Mesendoderm (in vitro differentiated cells): ENCODE measurements at regions not wholly inside any gene's neighbourhood (a gene's known extent, or its start where the extent isn't known, plus 50 kb on each side); places are given as distances from the start of the nearest gene placed in this dataset.

Experiments
- DNase-seq: peaks from one replicate; pipeline ENCODE4 v3.0.0; 2013
- H2AK5ac ChIP-seq: 2 replicates; pipeline ENCODE4 v1.6.1; 2013; ENCODE audit warnings: low read length, inconsistent platforms
- H2BK120ac ChIP-seq: 2 replicates; pipeline ENCODE4 v1.6.1; 2013; ENCODE audit warnings: low read depth, mild to moderate bottlenecking, low read length, moderate library complexity, mixed read lengths
- H2BK15ac ChIP-seq: replicated peaks from 2 replicates; pipeline ENCODE4 v1.6.1; 2013; ENCODE audit warnings: low read depth, mild to moderate bottlenecking, moderate library complexity
- H2BK5ac ChIP-seq: 2 replicates; pipeline ENCODE4 v1.6.1; 2013; ENCODE audit warnings: low read length, inconsistent platforms
- H3K18ac ChIP-seq: 2 replicates; pipeline ENCODE4 v1.6.1; 2013; ENCODE audit warnings: mild to moderate bottlenecking, low read length, mixed read lengths
- H3K23ac ChIP-seq: one replicate; pipeline ENCODE4 v1.6.1; 2013; ENCODE audit warnings: low read length
- H3K27ac ChIP-seq: 2 replicates; pipeline ENCODE4 v1.5.1; 2013; ENCODE audit warnings: low read depth, mild to moderate bottlenecking, inconsistent platforms, low read length, moderate library complexity
- H3K27me3 ChIP-seq: 2 replicates; pipeline ENCODE4 v1.6.1; 2013; ENCODE audit warnings: low read length, control low read depth, mild to moderate bottlenecking, inconsistent platforms; ENCODE audit not compliant: insufficient read depth, poor library complexity
- H3K36me3 ChIP-seq: 2 replicates; pipeline ENCODE4 v1.6.1; 2013; ENCODE audit warnings: low read length, inconsistent platforms; ENCODE audit not compliant: control insufficient read depth, insufficient read depth
- H3K4ac ChIP-seq: one replicate; pipeline ENCODE4 v1.6.1; 2013; ENCODE audit warnings: low read depth, mild to moderate bottlenecking, low read length, moderate library complexity
- H3K4me1 ChIP-seq: 2 replicates; pipeline ENCODE4 v1.6.1; 2013; ENCODE audit warnings: low read depth, low read length, inconsistent platforms; ENCODE audit not compliant: control insufficient read depth
- H3K4me2 ChIP-seq: 2 replicates; pipeline ENCODE4 v1.6.1; 2013; ENCODE audit warnings: low read length
- H3K4me3 ChIP-seq: 2 replicates; pipeline ENCODE4 v1.5.1; 2013; ENCODE audit warnings: mild to moderate bottlenecking, low read length
- H3K56ac ChIP-seq: one replicate; pipeline ENCODE4 v1.6.1; 2013; ENCODE audit warnings: low read length
- H3K79me1 ChIP-seq: 2 replicates; pipeline ENCODE4 v1.6.1; 2013; ENCODE audit warnings: low read length, inconsistent platforms
- H3K79me2 ChIP-seq: 2 replicates; pipeline ENCODE4 v1.6.1; 2013; ENCODE audit warnings: mild to moderate bottlenecking, low read length; ENCODE audit not compliant: control insufficient read depth, insufficient read depth
- H3K9ac ChIP-seq: 2 replicates; pipeline ENCODE4 v1.6.1; 2013; ENCODE audit warnings: low read length, inconsistent platforms
- H4K5ac ChIP-seq: one replicate; pipeline ENCODE4 v1.6.1; 2013; ENCODE audit warnings: low read length
- H4K8ac ChIP-seq: one replicate; pipeline ENCODE4 v1.6.1; 2013; ENCODE audit warnings: low read depth, mild to moderate bottlenecking, control low read depth, low read length, moderate library complexity
- WGBS: extraction: QIAGEN DNeasy Blood & Tissue Kit; methylation state at CpG from one replicate; pipeline ENCODE4 v1.1.7; 2013; ENCODE audit warnings: low lambda C conversion rate, missing lambda C conversion rate; ENCODE audit not compliant: insufficient coverage; ENCODE audit errors: extremely low coverage; 5-methylcytosine and 5-hydroxymethylcytosine counted together

DNA sequence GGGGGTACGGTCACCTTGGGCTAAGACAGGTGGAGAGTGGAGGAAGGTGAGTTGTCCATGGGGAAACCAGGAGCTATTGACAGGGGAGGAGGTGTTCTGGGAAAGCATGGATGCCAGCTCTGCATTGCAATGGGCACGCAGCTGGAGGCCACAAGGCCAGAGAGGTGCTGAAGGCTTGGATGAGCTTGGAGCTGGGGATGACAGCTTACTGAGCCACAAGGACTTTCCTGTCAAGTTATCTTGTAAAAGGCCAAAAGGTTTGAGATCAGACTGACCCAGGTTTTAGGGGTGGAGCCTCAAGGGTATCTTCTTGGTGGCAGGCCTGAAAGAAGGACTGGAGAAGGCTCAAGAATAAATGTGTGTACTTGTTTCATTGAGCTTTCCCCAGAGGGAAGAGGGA lies 115.2 kb downstream of the ASB7 start:
- Histone ChIP-seq H3K4me3 (no peak overlapping the region), H3K27me3 (no peaks in the 10 kb centered on the region), H2AK5ac (no peak overlapping the region), H3K4me1 (peaks cover 2% of the 10 kb centered on the region), H4K8ac (no peak overlapping the region), H3K36me3 (no peaks in the 10 kb centered on the region), H3K56ac (no peak overlapping the region), H3K23ac (no peak overlapping the region), H3K79me1 (no peaks in the 10 kb centered on the region), H3K79me2 (no peaks in the 10 kb centered on the region), H3K4me2 (no peak overlapping the region), H3K4ac (no peak overlapping the region), H2BK15ac (no peak overlapping the region), H2BK120ac (no peak overlapping the region), H3K9ac (no peak overlapping the region), H3K18ac (no peak overlapping the region), H4K5ac (no peak overlapping the region), H2BK5ac (no peak overlapping the region), H3K27ac (no peak overlapping the region)
- no CpG with 5 or more reads among the region's 2 CpGs for WGBS
- DNase-seq: no peak

DNA sequence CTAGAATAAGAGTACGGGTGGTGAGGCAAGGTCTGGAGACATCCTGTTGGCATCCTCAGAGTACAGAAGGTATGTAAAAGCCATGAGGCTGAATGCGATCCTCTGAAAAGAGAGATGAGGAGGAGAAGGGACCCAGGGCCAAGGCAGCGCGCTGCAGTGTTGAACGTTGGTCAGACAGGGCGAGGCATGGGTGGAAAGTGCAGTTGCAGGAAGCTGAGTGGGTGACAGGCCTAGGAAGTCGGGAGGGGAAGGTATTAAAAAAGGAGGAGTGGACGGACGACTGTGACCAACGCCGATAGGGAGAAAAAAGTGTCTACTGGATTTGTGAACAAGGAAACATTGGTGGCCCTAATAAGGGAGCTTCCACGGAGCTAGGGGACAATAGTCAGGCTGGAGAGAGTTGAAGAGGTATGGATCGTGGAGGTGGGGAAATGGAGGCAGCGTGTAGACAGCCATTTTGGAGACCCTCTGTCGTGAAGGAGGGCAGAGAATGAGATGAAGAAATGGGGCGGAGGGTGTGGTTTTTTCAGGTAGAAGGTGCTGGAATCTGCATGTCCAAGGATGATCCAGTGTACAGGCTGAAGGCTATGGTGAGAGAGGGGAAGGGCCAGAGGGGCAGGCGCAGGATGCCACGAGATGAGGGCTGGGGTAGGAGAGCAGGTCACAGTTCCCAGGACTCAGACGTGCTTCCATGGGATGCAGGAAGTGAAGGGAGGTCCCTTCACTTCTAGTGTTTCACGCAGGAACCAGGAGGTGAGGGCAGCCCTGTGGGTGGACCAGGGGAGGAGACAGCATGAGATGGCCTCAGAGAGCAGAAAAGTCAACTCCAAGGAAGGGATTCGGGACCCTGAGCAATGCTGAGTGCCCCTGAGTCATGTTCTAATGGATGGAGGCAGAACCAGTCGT lies 115.9 kb downstream of the ASB7 start:
- H2BK120ac ChIP-seq: no peak overlapping the region
- no peak overlapping the region for H2BK15ac ChIP-seq
- H3K79me1 ChIP-seq: no peaks in the 10 kb centered on the region
- H3K23ac ChIP-seq: no peak overlapping the region
- no peak overlapping the region for H3K4me3 ChIP-seq
- no peak overlapping the region for H2AK5ac ChIP-seq
- no peak overlapping the region for H4K8ac ChIP-seq
- H3K36me3 ChIP-seq: no peaks in the 10 kb centered on the region
- H4K5ac ChIP-seq: no peak overlapping the region
- no peak overlapping the region for H3K4ac ChIP-seq
- H3K4me1 ChIP-seq: peaks cover under 1% of the 10 kb centered on the region
- no peaks in the 10 kb centered on the region for H3K27me3 ChIP-seq
- H3K79me2 ChIP-seq: no peaks in the 10 kb centered on the region
- H3K9ac ChIP-seq: no peak overlapping the region
- H2BK5ac ChIP-seq: no peak overlapping the region
- DNase-seq: no peak
- H3K4me2 ChIP-seq: no peak overlapping the region
- H3K56ac ChIP-seq: no peak overlapping the region
- no CpG with 5 or more reads among the region's 22 CpGs for WGBS
- H3K27ac ChIP-seq: no peak overlapping the region
- no peak overlapping the region for H3K18ac ChIP-seq

DNA sequence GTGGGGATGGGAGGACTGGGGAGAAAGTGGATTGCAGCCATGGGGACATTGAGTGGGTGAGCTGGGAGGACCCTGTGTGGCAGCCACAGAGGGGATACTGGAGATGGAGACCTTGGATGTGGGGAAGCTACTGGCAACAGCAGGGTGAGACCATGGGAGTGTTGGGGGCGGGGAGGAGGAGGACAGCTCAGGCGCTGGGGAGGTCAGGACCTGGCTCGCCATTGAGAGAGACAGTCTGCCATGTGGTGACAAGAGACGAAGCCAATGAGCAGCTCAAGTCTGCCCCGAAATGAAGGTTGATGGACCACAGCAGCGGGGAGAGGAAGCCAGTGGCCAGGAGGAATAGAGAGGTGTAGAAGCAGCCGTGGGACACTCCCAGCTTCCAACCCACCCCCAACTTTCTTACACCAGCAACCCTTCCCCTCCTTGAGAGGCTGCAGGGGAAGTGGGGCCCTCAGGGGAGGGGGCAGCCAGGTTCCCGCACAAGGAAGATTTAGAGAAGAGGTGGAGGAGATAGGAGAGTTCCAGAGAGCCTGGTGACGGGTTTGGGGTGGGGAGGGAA lies 118.1 kb downstream of the ASB7 start:
- Histone ChIP-seq H2BK120ac (no peak overlapping the region), H3K4me1 (no peaks in the 10 kb centered on the region), H3K27me3 (no peaks in the 10 kb centered on the region), H3K79me2 (no peaks in the 10 kb centered on the region), H2AK5ac (no peak overlapping the region), H3K36me3 (no peaks in the 10 kb centered on the region), H3K18ac (no peak overlapping the region), H3K27ac (no peak overlapping the region), H3K23ac (no peak overlapping the region), H4K5ac (no peak overlapping the region), H4K8ac (no peak overlapping the region), H3K4me2 (no peak overlapping the region), H3K79me1 (no peaks in the 10 kb centered on the region), H2BK5ac (no peak overlapping the region), H3K4me3 (no peak overlapping the region), H3K4ac (no peak overlapping the region), H2BK15ac (no peak overlapping the region), H3K56ac (no peak overlapping the region), H3K9ac (no peak overlapping the region)
- DNase-seq: no peak
- WGBS: no CpG with 5 or more reads among the region's 9 CpGs

- Histone ChIP-seq H2AK5ac (no peak overlapping the region), H3K27ac (no peak overlapping the region), H3K18ac (no peak overlapping the region), H4K5ac (no peak overlapping the region), H3K27me3 (no peaks in the 10 kb centered on the region), H3K4ac (no peak overlapping the region), H3K79me2 (no peaks in the 10 kb centered on the region), H3K9ac (no peak overlapping the region), H2BK120ac (no peak overlapping the region), H3K4me1 (no peaks in the 10 kb centered on the region), H3K36me3 (no peaks in the 10 kb centered on the region), H3K4me3 (no peak overlapping the region), H4K8ac (no peak overlapping the region), H3K79me1 (no peaks in the 10 kb centered on the region), H2BK15ac (no peak overlapping the region), H3K56ac (no peak overlapping the region), H3K23ac (no peak overlapping the region), H2BK5ac (no peak overlapping the region), H3K4me2 (no peak overlapping the region)
- no CpG with 5 or more reads among the region's 12 CpGs for WGBS
- no peak for DNase-seq
These were observed 119.6 kb downstream of the ASB7 start for GRCh38 chr15:100721758-100722550.

- H3K4me1 ChIP-seq: no peaks in the 10 kb centered on the region
- H3K27ac ChIP-seq: no peak overlapping the region
These were observed 120.3 kb downstream of the ASB7 start for GRCh38 chr15:100722551-100723314.

More at GRCh38 chr15:100722551-100723314, 120.3 kb downstream of the ASB7 start:
- WGBS: no CpG with 5 or more reads among the region's 3 CpGs
- Histone ChIP-seq H4K5ac (no peak overlapping the region), H3K79me2 (no peaks in the 10 kb centered on the region), H2BK15ac (no peak overlapping the region), H2AK5ac (no peak overlapping the region), H3K4me3 (no peak overlapping the region), H3K27me3 (no peaks in the 10 kb centered on the region), H3K23ac (no peak overlapping the region), H2BK120ac (no peak overlapping the region), H3K9ac (no peak overlapping the region), H3K4me2 (no peak overlapping the region), H3K36me3 (no peaks in the 10 kb centered on the region), H2BK5ac (no peak overlapping the region), H3K56ac (no peak overlapping the region), H3K4ac (no peak overlapping the region), H3K79me1 (no peaks in the 10 kb centered on the region), H4K8ac (no peak overlapping the region), H3K18ac (no peak overlapping the region)
- no peak for DNase-seq
